Stimulated activated CD4-positive, alpha-beta T cell treated with anti-CD3 and anti-CD28 coated beads, TNF-alpha, amount 100 ng/mL, for 4 hours (primary cell): ENCODE measurements at regions not wholly inside any gene's neighbourhood (a gene's known extent, or its start where the extent isn't known, plus 50 kb on each side); places are given as distances from the start of the nearest gene placed in this dataset.
"Not testable (repeated sequence)": the region's sequence is repeated elsewhere in the genome, so short reads cannot be mapped to it uniquely, and the experiment has no call there.

ENCODE experiments used
- DNase-seq, 3 experiments: peaks; one replicate each; pipeline ENCODE4 v3.0.0-alpha.2; 2020; ENCODE audit warnings: low read depth in 3 of 3

- DNase-seq, result no peak
Observed at GRCh38 chr10:8379906-8380832, 325.7 kb downstream of the GATA3 start.

GRCh38 chr10:8380833-8381496, 326.5 kb downstream of the GATA3 start:
- no peak for DNase-seq

DNA sequence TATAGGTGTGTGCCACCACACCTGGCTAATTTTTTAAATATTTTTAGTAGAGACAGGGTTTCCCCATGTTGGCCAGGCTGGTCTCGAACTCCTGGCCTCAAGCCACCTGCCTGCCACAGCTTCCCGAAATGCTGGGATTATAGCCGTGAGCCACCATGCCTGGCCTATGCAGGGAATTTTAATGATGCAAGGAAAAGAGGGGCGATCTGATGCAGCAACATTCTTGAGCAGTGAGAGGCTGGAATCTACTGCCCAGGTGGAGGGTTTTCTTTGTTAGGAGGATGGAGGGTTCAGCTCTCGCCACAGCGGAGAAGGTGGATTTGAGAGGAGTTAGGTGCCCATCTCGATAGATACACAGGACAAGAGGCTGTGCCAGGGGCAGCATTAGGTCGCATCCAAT, 332.3 kb downstream of the GATA3 start:
- no peak for DNase-seq

- DNase-seq, result no peak
Observed at GRCh38 chr10:8389630-8390029, 335.1 kb downstream of the GATA3 start.

DNA sequence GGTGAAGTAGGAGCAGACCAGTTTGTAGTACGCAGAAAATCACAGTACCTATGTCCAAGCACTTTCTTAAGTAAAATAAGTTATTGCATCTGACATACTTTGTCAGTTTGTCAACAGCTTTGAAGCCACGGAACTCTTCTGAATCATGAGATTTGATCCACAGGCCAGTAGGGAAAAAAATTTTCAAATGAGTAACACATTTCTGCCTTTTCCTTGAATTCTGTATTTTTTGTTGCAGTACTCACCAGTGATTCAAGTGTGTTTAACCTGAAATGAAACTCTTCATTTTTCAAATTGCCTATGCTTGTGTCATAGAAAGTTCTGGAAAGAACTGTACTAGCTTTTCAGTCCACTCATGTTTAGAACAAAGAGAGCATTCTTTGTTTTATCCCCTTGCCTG, 337.7 kb downstream of the GATA3 start:
- no peak for DNase-seq

- DNase-seq, result no peak
Observed at GRCh38 chr10:8393531-8393930, 339.0 kb downstream of the GATA3 start.

DNA sequence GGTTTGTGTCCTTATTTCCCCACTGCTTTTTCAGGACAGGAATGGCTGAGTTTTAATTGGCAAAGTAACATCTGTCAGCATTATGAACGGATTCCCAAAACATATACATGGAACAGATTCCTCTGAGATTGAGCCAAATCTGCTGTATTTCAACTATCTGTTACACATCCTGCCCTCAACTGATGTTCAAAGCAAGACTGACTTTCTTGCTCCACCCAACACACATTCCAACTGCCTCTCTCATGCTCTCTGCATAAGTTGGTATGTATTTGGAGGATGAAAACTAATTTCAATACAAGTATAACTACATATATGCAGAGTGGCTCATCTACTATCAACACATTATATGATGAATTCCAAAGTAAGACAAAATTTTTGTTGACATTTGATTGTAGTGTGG, 342.2 kb downstream of the GATA3 start:
- DNase-seq, result no peak

GRCh38 chr10:8398771-8399170, 344.3 kb downstream of the GATA3 start:
- DNase-seq, result no peak

- no peak for DNase-seq
Observed at GRCh38 chr10:8400151-8400550, 345.7 kb downstream of the GATA3 start.

- no peak for DNase-seq
Observed at GRCh38 chr10:8400892-8401291, 346.4 kb downstream of the GATA3 start.

- DNase-seq, result no peak
Observed at GRCh38 chr10:8401531-8401930, 347.0 kb downstream of the GATA3 start.

GRCh38 chr10:8402576-8402975, 348.1 kb downstream of the GATA3 start:
- DNase-seq, result no peak

DNA sequence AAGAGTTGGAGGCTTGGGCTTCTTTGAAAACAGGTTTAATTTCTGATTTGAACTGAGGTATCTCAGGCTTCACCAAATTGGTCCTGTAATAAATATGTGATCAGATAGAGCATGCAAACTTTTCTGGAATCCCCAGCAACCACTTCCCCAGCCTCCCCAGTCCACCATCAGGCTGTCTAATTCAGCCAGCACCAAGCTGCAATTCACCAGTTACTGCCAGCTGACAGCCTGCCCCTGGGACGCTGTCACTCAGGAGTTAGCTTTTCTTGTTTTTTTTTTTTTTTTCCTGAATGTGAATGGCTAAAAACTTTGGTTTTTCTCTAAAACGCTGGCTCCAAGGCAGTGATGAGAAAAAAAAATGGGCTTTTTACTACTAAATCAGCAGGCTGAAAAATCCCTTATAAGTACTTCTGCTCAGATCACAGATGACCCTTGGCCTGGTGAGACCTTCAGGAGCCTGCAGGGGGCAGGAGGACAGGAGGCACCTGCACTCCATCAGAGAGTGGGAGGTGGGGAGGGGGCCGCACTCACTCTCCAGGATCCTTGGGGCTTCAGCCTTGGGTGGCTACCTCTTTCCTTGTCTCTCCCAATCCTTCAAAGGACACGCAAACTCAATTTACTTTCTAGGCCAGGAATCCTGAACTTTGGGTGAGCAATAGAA, 349.4 kb downstream of the GATA3 start:
- DNase-seq, result no peak

DNA sequence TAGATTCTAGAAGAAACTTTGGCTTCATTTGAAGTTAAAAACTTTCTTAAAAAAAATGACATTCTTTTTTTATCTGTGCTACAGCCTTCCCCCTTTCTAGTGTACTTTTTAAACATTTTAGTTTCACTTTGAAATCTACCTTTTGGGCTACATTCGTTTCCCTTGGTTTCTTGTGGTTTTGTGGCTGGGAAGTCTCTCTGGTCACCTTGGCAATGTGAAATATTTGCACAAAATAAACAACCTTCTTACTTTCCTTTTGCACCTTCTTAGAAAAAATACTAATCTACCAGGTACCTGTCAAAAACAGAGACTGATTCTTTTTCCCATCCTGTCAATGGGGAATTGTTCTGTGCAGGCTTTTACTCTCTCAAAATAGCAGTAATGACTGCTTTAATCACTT, 350.2 kb downstream of the GATA3 start:
- DNase-seq, result peak in 1 of 3 experiments; percentile 9

DNA sequence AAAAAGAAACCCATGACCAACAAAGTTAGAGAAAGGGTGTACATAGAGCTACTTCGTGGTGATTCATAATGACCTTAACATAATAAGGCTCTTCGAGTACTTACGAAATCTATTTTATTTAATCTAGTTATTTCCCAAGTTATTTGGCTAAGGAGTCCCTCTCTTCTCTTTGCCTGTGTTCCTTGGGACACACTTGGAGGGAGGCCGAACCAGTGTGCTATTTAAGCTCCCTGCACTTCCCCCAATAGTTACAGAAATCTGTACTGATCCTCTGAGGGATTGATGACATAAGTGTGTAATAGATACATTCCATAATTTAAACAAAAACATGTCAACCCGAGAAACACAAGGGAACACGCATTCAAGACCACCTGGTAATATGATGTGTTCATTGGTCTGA, 351.1 kb downstream of the GATA3 start:
- DNase-seq, result no peak

GRCh38 chr10:8407501-8408021, 353.1 kb downstream of the GATA3 start:
- DNase-seq, result no peak

DNA sequence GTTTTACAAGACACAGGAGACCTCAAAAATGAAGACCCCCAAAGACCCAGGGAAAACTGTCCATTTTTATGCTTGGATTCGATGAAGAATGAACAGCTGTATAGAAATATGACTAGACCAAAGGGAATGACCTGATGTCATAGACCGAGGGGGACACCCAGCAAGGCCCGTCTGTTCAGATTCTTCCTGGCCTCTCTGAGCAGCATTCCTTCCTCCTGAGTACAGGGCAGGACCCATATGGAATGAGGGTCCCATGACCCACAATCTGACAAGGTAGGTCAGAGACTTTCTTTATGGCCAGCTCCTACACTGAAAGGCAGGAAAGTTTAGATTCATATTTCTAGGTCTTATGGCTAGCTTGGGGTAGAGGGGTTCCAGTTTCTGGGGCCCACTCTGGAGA, 356.0 kb downstream of the GATA3 start:
- no peak for DNase-seq

DNA sequence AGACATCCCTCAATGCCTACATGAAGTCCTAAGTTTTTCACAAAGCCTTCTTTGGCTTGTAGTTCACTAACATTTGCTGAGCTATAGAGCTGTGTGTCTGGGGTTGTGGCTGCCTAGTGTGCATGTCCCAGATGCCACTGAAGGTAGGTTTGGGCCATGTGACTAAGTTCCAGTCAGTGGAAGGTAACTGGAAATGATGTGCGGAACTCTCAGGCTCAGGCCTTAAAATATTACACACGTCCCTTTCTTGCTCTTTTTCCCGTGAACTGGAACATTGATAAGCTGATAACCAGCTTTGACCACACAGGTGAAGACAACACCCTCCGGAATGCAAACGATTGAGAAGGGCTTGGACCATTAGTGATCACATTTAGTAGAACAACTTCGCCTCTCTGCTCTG, 358.1 kb downstream of the GATA3 start:
- no peak for DNase-seq

GRCh38 chr10:8415029-8415428, 360.5 kb downstream of the GATA3 start:
- not testable (repeated sequence) for DNase-seq

DNA sequence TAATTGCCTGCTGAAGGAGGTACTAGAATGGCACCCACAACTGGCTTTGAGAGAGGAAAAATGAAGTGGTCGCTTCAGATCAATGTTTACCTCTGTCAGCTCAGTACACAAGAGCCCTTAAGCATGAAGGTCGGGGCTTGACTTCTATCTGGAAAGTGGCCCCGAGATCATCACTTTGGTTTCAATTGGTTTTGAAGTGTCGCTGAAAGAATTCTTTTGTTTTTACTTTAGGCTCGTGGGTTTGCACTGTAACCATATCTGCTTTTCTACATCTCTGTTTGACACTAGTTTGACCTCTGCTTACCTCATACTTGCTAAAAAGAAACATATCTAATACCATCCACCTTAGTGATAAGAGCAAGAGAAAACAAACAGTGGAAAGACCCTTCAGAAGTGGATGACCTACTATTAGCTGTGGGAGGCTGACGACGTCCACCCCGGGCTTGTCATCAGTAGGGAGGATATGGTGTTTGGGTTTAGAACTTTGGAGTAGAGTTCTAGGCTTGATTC, 361.8 kb downstream of the GATA3 start:
- no peak for DNase-seq

DNA sequence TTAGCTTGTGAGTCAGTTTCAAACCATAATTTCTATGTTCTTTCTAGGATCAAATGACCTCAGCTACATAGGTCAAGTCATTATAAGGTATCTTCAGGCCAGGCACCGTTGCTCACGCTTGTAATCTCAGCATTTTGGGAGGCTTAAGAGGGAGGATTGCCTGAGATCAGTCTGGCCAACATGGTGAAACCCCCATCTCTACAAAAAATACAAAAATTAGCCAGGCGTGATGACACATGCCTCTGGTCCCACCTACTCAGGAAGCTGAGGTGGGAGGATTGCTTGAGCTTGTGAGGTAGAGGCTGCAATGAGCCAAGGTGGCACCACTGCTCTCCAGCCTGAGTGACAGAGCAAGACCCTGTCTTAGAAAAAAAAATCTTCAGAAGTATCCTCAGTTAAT, 362.3 kb downstream of the GATA3 start:
- DNase-seq, result no peak

DNA sequence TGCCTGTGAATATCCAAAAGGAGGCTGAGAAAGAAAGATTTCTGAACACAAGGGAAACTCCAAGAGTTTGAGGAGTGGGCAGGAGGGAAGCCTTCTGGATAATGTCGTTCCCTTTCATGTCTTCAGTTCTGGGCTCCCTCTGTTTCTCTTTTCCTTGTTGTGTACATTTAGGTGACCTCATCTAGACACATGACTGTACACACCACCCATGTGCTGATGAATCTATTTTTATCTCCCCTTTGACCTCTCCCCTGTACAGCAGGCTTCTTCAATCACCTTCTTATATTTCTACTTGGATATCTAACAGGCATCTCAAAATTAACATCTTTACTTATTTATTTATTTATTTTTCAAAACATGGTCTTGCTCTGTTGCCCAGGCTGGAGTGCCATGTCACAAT, 363.1 kb downstream of the GATA3 start:
- no peak for DNase-seq
